ENCODE measurements at regions not wholly inside any gene's neighbourhood (a gene's known extent, or its start where the extent isn't known, plus 50 kb on each side); places are given as distances from the start of the nearest gene placed in this dataset.
A peak's percentile ranks its signal among the peaks of the same experiment; 100 is the strongest.
"Not testable (repeated sequence)": the region's sequence is repeated elsewhere in the genome, so short reads cannot be mapped to it uniquely, and the experiment has no call there.

DNA sequence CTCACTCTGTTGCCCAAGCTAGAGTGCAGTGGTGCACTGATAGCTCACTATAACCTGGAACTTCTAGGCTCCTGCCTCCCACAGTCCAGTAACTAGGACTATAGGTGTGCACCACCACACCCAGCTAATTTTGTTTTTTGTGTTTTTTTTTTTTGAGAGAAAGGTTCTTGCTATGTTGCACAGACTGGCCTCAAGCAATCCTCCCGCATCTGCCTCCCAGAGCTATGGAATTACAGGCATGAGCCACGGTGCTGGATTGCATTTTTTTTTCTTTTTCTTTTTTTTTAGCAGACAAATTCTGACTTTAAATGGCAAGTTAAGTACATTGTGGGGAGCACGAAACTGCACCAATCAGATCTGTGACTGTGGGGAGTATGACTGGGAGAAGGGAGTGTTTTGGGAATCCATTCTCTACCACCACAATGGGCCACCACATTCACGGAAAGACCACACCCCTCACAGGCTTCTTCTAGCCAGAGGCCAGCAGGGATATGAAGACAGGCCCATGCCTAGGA, 58.1 kb upstream of the MSMB start:
- H3K36me3 ChIP-seq (ENCODE audit: control insufficient read depth, insufficient read depth, low read length), result no peaks in the 10 kb centered on the region
- H3K4me1 ChIP-seq, result peaks cover 5% of the 10 kb centered on the region
- no peak overlapping the region for H3K9ac ChIP-seq

DNA sequence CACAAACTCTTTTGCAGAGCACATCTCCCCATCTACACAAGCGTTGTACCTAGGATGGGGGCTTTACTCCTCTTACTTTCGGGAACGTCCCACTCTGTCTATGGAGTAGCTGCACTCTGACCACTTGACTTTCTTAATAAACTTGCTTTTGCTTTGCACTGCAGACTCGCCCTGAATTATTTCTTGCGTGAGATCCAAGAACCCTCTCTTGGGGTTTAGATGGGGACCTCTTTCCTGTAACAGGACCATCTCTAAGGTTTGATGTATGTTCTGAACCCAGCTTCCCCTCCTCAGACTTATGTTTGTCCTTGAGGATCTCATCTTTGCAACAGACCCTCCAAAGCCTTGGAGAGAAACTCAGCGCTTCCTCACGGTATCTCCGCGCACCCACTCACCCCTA, 59.3 kb upstream of the MSMB start:
- H3K27me3 ChIP-seq (ENCODE audit: control insufficient read depth, insufficient read depth, low read length); H3K36me3 ChIP-seq (ENCODE audit: control insufficient read depth, insufficient read depth, low read length); H3K9ac ChIP-seq; H3K4me2 ChIP-seq (ENCODE audit: low read length); H3K4me1 ChIP-seq; H3K27ac ChIP-seq; H3K79me2 ChIP-seq; H3K9me3 ChIP-seq (ENCODE audit: control insufficient read depth, low read length); H3K4me3 ChIP-seq (ENCODE audit: low read depth, low read length): not testable (repeated sequence)
- H2AFZ ChIP-seq, result peak overlapping the region; percentile 79

More for the DNA sequence above, 58.1 kb upstream of the MSMB start:
- no peak overlapping the region for H3K4me2 ChIP-seq (ENCODE audit: low read length)
- no peak overlapping the region for H3K27ac ChIP-seq
- no peaks in the 10 kb centered on the region for H3K79me2 ChIP-seq
- H2AFZ ChIP-seq, result no peak overlapping the region
- H3K9me3 ChIP-seq (ENCODE audit: control insufficient read depth, low read length), result no peaks in the 10 kb centered on the region
- TF ChIP-seq, protein P1, sequence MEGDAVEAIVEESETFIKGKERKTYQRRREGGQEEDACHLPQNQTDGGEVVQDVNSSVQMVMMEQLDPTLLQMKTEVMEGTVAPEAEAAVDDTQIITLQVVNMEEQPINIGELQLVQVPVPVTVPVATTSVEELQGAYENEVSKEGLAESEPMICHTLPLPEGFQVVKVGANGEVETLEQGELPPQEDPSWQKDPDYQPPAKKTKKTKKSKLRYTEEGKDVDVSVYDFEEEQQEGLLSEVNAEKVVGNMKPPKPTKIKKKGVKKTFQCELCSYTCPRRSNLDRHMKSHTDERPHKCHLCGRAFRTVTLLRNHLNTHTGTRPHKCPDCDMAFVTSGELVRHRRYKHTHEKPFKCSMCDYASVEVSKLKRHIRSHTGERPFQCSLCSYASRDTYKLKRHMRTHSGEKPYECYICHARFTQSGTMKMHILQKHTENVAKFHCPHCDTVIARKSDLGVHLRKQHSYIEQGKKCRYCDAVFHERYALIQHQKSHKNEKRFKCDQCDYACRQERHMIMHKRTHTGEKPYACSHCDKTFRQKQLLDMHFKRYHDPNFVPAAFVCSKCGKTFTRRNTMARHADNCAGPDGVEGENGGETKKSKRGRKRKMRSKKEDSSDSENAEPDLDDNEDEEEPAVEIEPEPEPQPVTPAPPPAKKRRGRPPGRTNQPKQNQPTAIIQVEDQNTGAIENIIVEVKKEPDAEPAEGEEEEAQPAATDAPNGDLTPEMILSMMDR (IDR thresholded peaks at IDR 0.05), result no peak
- H3K27me3 ChIP-seq (ENCODE audit: control insufficient read depth, insufficient read depth, low read length), result no peaks in the 10 kb centered on the region
- H3K4me3 ChIP-seq (ENCODE audit: low read depth, low read length), result no peak overlapping the region

DNA sequence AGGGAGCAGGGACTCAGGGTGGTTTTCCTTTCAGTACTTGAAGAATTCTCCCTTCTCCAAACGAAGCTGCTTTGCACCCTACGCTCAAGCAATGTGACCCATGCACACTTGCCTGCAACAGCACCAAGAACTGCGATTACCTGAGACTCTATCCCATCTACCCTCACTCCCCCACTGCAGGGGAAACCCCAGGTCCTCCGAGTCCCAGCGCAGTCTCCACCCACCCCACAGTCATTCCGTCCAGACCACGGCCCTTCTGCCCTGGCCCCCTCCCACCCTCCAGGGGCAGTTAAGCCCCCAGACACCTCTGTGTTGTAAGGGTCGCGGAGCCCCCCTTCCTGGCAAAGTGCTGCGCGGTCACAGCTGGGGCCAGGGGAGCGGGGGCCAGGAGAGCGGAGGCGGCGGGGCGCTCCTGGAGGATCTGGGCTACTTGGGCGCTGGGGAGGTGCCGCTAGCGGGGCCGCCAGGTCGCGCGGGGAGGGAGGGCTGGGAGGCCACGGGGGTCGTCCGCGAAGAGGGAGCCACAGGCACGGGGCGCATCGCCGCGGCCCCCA, 59.9 kb upstream of the MSMB start:
- not testable (repeated sequence) for H3K9ac ChIP-seq; H3K27ac ChIP-seq; H3K9me3 ChIP-seq (ENCODE audit: control insufficient read depth, low read length); H3K27me3 ChIP-seq (ENCODE audit: control insufficient read depth, insufficient read depth, low read length); H3K4me1 ChIP-seq; H3K36me3 ChIP-seq (ENCODE audit: control insufficient read depth, insufficient read depth, low read length); H3K79me2 ChIP-seq
- peak overlapping the region; percentile 49 for H3K4me3 ChIP-seq (ENCODE audit: low read depth, low read length)
- H3K4me2 ChIP-seq (ENCODE audit: low read length), result peak overlapping the region; percentile 93
- H2AFZ ChIP-seq, result peak overlapping the region; percentile 79

DNA sequence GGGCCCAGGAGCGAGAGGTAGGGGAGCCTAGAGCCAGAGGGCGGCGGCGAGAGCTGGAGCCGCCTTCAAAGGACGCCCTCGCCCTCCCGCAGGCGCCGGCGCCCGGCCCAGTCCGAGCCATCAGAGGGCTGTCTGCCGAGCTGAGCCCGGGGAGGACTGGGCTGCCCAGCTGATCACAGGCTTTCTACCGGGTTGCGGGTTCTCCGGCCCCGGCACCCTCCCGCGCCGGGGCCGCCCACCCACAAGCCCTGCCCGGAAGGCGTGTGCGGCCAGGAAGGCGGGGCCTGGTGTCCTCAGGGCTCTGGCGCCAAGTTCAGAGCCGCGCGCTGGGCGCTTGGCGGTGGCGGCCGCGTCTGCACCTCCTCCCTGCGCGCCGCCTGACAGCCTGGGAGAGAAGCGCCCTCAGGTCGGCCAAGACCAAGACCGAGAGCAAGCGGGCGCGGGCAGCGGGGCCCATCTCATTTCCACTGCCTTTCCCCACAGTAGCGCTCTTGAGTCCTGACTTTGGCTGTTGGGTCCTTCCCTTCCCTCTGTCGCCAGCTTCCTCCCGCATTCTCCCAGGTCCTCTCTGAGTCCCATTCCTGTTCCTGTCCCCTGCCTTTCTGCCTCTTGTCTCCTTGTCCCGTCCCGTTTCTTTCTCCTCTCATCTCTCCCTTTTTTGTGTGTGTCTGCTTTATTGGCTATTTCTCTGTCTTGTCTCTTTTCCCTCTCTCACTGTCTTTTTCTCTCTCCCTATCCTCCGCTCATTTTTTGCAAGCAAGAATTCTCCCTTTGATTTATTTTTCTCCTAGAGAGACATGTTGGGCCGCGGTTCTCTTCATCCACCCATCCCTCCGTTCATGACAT, 60.6 kb upstream of the MSMB start:
- Histone ChIP-seq H2AFZ (peak overlapping the region; percentile 79), H3K79me2 (no peaks in the 10 kb centered on the region), H3K27ac (peak overlapping the region; percentile 79), H3K4me1 (peaks cover 5% of the 10 kb centered on the region), H3K9me3 (ENCODE audit: control insufficient read depth, low read length) (no peaks in the 10 kb centered on the region), H3K27me3 (ENCODE audit: control insufficient read depth, insufficient read depth, low read length) (no peaks in the 10 kb centered on the region), H3K4me3 (ENCODE audit: low read depth, low read length) (peak overlapping the region; percentile 49), H3K9ac (no peak overlapping the region), H3K36me3 (ENCODE audit: control insufficient read depth, insufficient read depth, low read length) (no peaks in the 10 kb centered on the region), H3K4me2 (ENCODE audit: low read length) (peak overlapping the region; percentile 93)
- TF ChIP-seq, protein P1 (IDR thresholded peaks at IDR 0.05), result no peak

DNA sequence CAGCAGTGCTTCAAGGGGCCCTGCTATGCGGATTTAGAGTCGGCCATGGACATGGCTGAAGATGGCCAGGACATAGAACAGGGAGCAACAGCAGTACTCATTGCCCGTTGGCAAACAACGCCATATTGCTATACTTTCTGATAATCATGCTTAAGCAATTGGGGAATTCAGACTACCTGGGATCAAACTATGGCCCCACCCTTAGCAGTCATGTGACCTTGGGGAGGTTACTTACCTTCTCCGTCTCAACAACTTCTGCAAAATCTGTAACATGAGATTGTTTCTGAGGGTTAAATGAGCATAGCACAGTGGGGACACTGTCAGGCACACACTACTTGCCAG, 62.1 kb upstream of the MSMB start:
- not testable (repeated sequence) for H3K4me3 ChIP-seq (ENCODE audit: low read depth, low read length); H2AFZ ChIP-seq; H3K4me2 ChIP-seq (ENCODE audit: low read length); H3K9ac ChIP-seq; H3K27ac ChIP-seq; H3K79me2 ChIP-seq; H3K4me1 ChIP-seq; H3K9me3 ChIP-seq (ENCODE audit: control insufficient read depth, low read length); H3K36me3 ChIP-seq (ENCODE audit: control insufficient read depth, insufficient read depth, low read length); H3K27me3 ChIP-seq (ENCODE audit: control insufficient read depth, insufficient read depth, low read length)

DNA sequence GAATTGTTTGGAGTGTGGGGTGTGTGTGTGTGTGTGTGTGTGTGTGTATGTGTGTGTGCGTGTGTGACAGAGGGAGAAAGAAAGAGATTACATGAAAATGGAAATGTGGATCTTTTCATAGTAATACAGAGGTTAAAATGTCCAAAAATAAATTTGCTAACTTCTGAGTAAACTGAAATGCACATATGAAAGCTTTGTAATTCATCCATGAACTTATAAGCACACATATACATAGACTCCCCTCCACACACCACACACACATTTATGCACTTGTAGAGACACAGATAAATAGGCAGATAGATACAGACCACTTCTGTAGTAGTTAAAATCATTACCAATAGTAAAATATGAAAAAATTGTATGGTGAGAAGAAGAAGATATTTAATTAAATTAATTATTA, 108.2 kb upstream of the MSMB start:
- H3K4me3 ChIP-seq (ENCODE audit: low read depth, low read length); H3K4me2 ChIP-seq (ENCODE audit: low read length); H3K9ac ChIP-seq; H3K9me3 ChIP-seq (ENCODE audit: control insufficient read depth, low read length); H3K36me3 ChIP-seq (ENCODE audit: control insufficient read depth, insufficient read depth, low read length); H3K27me3 ChIP-seq (ENCODE audit: control insufficient read depth, insufficient read depth, low read length); H2AFZ ChIP-seq; H3K27ac ChIP-seq; H3K4me1 ChIP-seq; H3K79me2 ChIP-seq: not testable (repeated sequence)

DNA sequence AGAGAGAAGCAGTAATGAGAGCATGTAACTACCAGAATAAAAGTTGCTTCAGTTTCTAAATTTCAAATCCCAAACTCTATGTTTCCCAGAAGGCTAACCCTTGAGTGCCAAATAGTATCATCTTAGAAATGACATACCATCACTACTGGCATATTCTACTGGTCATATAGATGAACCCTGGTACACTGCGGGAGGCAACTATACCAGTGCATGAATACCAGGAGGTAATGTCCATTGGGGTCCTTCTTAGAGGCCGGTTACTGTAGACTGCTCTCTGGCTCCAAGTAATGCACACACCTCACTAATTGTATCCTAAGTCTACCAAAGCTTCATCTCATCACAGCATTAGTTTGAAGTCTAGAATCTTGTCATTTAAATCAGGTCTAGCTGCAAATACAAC, 108.6 kb upstream of the MSMB start:
- not testable (repeated sequence) for H3K4me3 ChIP-seq (ENCODE audit: low read depth, low read length); H3K4me1 ChIP-seq; H3K9me3 ChIP-seq (ENCODE audit: control insufficient read depth, low read length); H3K27me3 ChIP-seq (ENCODE audit: control insufficient read depth, insufficient read depth, low read length); H3K4me2 ChIP-seq (ENCODE audit: low read length); H3K9ac ChIP-seq; H2AFZ ChIP-seq; H3K36me3 ChIP-seq (ENCODE audit: control insufficient read depth, insufficient read depth, low read length); H3K27ac ChIP-seq; H3K79me2 ChIP-seq

DNA sequence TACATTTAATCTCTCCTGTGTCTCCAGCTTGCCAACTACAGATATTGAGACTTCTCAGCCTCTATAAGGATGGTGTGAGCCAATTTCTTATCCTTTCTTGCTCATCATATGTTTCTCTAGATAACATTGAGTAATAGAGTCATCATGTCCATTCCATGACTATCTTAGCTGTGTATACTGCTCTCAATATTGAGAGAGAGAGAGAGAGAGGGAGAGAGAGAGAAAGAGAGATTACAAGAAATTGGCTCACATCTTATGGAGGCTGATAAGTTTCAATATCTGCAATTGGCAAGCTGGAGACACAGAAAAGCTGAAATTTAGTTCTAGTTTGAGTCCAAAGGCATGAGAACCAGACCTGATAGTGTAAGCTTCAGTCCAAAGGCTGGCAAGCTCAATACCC, 110.8 kb upstream of the MSMB start:
- H2AFZ ChIP-seq; H3K27ac ChIP-seq; H3K9ac ChIP-seq; H3K4me3 ChIP-seq (ENCODE audit: low read depth, low read length); H3K4me2 ChIP-seq (ENCODE audit: low read length); H3K4me1 ChIP-seq; H3K79me2 ChIP-seq; H3K9me3 ChIP-seq (ENCODE audit: control insufficient read depth, low read length); H3K27me3 ChIP-seq (ENCODE audit: control insufficient read depth, insufficient read depth, low read length); H3K36me3 ChIP-seq (ENCODE audit: control insufficient read depth, insufficient read depth, low read length): not testable (repeated sequence)

Measured in parathyroid adenoma (tissue), 2 donors.